ENCODE measurements at regions not wholly inside any gene's neighbourhood (a gene's known extent, or its start where the extent isn't known, plus 50 kb on each side); places are given as distances from the start of the nearest gene placed in this dataset.

GRCh38 chr12:112573141-112573540 lies 154.4 kb downstream of the PTPN11 start:
- no peak overlapping the region for H3K9ac ChIP-seq (ENCODE audit: low read length in 3 of 3)
- H3K27ac ChIP-seq (ENCODE audit: low read depth in 2 of 2, low read length in 2 of 2): no peak overlapping the region
- no peaks in the 10 kb centered on the region for H3K4me1 ChIP-seq (ENCODE audit: control insufficient read depth in 2 of 3, insufficient read depth in 2 of 3, low read depth in 1 of 3, low read length in 3 of 3)
- DNase-seq: peak in 2 of 5 donors; percentile 19 to 20
- no peak for FAIRE-seq
- no peak overlapping the region for H3K4me3 ChIP-seq (ENCODE audit: low read length in 3 of 3)
- intact Hi-C loops (cut with DNase I): no loop called here
- TF ChIP-seq CTCF (IDR thresholded peaks at IDR 0.05; ENCODE audit: borderline replicate concordance, extremely low read depth, insufficient read depth): no peak
- no peaks in the 10 kb centered on the region for H3K9me3 ChIP-seq (ENCODE audit: control insufficient read depth in 2 of 3, insufficient read depth in 1 of 3, low read length in 3 of 3)
- peaks cover 2% of the 10 kb centered on the region for H3K27me3 ChIP-seq (ENCODE audit: control insufficient read depth, insufficient read depth, low read length)
- no peaks in the 10 kb centered on the region for H3K36me3 ChIP-seq (ENCODE audit: control insufficient read depth in 2 of 3, insufficient read depth in 3 of 3, low read length in 3 of 3)

- intact Hi-C loops (cut with DNase I): no loop called here
- FAIRE-seq (no peak), DNase-seq (peak in 4 of 5 donors; percentile 10 to 68 (median 22))
- H3K9ac ChIP-seq (ENCODE audit: low read length in 3 of 3): no peak overlapping the region
- H3K27me3 ChIP-seq (ENCODE audit: control insufficient read depth, insufficient read depth, low read length): peaks cover 2% of the 10 kb centered on the region
- H3K36me3 ChIP-seq (ENCODE audit: control insufficient read depth in 2 of 3, insufficient read depth in 3 of 3, low read length in 3 of 3): no peaks in the 10 kb centered on the region
- H3K9me3 ChIP-seq (ENCODE audit: control insufficient read depth in 2 of 3, insufficient read depth in 1 of 3, low read length in 3 of 3): no peaks in the 10 kb centered on the region
- H3K4me1 ChIP-seq (ENCODE audit: control insufficient read depth in 2 of 3, insufficient read depth in 2 of 3, low read depth in 1 of 3, low read length in 3 of 3): no peaks in the 10 kb centered on the region
- TF ChIP-seq CTCF (IDR thresholded peaks at IDR 0.05; ENCODE audit: borderline replicate concordance, extremely low read depth, insufficient read depth): no peak
- H3K4me3 ChIP-seq (ENCODE audit: low read length in 3 of 3): no peak overlapping the region
- H3K27ac ChIP-seq (ENCODE audit: low read depth in 2 of 2, low read length in 2 of 2): no peak overlapping the region
These were observed 156.3 kb downstream of the PTPN11 start for GRCh38 chr12:112574896-112575558.

DNA sequence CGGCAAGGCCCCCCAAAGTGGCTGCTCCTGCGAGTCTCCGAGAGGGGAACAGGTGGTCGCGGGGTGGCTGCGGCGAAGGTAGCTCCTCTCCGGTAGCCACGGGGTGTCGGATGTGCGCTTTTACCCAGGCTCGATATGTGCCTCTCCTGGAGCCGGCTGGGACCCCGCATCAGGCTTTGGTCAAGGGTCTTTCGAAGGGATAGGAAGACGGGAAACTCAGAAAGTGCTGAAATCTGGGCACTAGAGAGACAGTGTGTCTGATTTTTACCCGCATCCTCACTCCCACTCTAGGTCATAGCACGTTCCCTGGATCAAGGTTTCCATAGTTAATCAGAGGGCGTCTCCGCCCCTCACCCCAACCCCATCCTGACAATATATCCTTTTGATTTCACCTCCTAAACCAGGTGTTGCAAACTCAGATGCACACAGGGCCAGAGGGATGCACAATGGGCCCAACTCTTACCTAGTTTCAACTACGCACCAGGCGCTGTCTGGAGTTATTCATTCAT lies 156.9 kb downstream of the PTPN11 start:
- DNase-seq: no peak
- intact Hi-C loops (cut with DNase I): no loop called here
- no peak for FAIRE-seq

More for the DNA sequence above, 156.9 kb downstream of the PTPN11 start:
- no peaks in the 10 kb centered on the region for H3K36me3 ChIP-seq (ENCODE audit: control insufficient read depth in 2 of 3, insufficient read depth in 3 of 3, low read length in 3 of 3)
- no peaks in the 10 kb centered on the region for H3K9me3 ChIP-seq (ENCODE audit: control insufficient read depth in 2 of 3, insufficient read depth in 1 of 3, low read length in 3 of 3)
- H3K27me3 ChIP-seq (ENCODE audit: control insufficient read depth, insufficient read depth, low read length): peaks cover 2% of the 10 kb centered on the region
- H3K4me3 ChIP-seq (ENCODE audit: low read length in 3 of 3): no peak overlapping the region
- no peak overlapping the region for H3K9ac ChIP-seq (ENCODE audit: low read length in 3 of 3)
- H3K4me1 ChIP-seq (ENCODE audit: control insufficient read depth in 2 of 3, insufficient read depth in 2 of 3, low read depth in 1 of 3, low read length in 3 of 3): no peaks in the 10 kb centered on the region
- H3K27ac ChIP-seq (ENCODE audit: low read depth in 2 of 2, low read length in 2 of 2): no peak overlapping the region
- TF ChIP-seq CTCF (IDR thresholded peaks at IDR 0.05; ENCODE audit: borderline replicate concordance, extremely low read depth, insufficient read depth): no peak
